K562 (cell line): ENCODE measurements at regions not wholly inside any gene's neighbourhood (a gene's known extent, or its start where the extent isn't known, plus 50 kb on each side); places are given as distances from the start of the nearest gene placed in this dataset.

Experiments used
- ATAC-seq: fragments of 200-7000 bp; cut with Tn5 transposase; 3 replicates; pipeline ENCODE4 v1.9.1; 2020; ENCODE audit warnings: moderate library complexity
- BruUV-seq: library from RNA; stranded (reverse); fragments of 400-500 nt; replicated peaks from 2 replicates; lab custom pipeline; 2021; lab: Mats Ljungman, UMichigan
- CTCF ChIA-PET: fragments of 300-600 bp; formaldehyde crosslinking; extraction: SDS; loops from one replicate; lab custom pipeline; 2021; ENCODE audit warnings: low intra/inter-chr PET ratio; lab: Yijun Ruan, JAX
- POLR2A ChIA-PET: fragments of 300-600, 350-650 bp; sonication (Branson Sonifier 250); formaldehyde crosslinking; extraction: SDS; loops from one replicate; lab custom pipeline; 2021; ENCODE audit warnings: antibody characterized with exemption, inconsistent platforms; lab: Yijun Ruan, JAX
- DNase-seq, 4 experiments: peaks; one replicate each; pipeline versions ENCODE4 v3.0.0 to v3.0.0-alpha.2; 2011 to 2018; ENCODE audit warnings: low spot score in 3 of 4, mixed read lengths in 3 of 4; ENCODE audit errors: extremely low read depth in 1 of 4
- FAIRE-seq: peaks from 2 replicates; lab custom pipeline; 2011; peaks lifted over from hg19 to GRCh38; lab: Jason Lieb, UNC
- H2AFZ ChIP-seq: 2 replicates; pipeline ENCODE4 v1.6.0; 2011; ENCODE audit warnings: low read depth, low read length, control low read depth, inconsistent platforms
- H3K27ac ChIP-seq: fragments of 200-600 bp; 3 replicates; pipeline ENCODE4 v1.8.0; 2011; ENCODE audit warnings: low read depth, mild to moderate bottlenecking, control low read depth, inconsistent platforms, low read length, moderate library complexity, mixed read lengths; ENCODE audit errors: extremely low read depth
- H3K27me3 ChIP-seq, 2 experiments: fragments of 300-600 bp in 1 of 2; 2 replicates in 1 of 2; 3 replicates in 1 of 2; pipeline versions ENCODE4 v1.6.0 to v1.8.0; 2011; ENCODE audit warnings: inconsistent platforms in 2 of 2, low read length in 2 of 2, mild to moderate bottlenecking in 1 of 2, mixed read lengths in 1 of 2, moderate library complexity in 1 of 2; ENCODE audit not compliant: control insufficient read depth in 2 of 2, insufficient read depth in 2 of 2
- H3K36me3 ChIP-seq: fragments of 300-600 bp; 3 replicates; pipeline ENCODE4 v1.8.0; 2011; ENCODE audit warnings: mild to moderate bottlenecking, low read length, inconsistent platforms; ENCODE audit not compliant: control insufficient read depth, insufficient read depth
- H3K4me1 ChIP-seq, 2 experiments: fragments of 200-600 bp in 1 of 2; replicated peaks in 1 of 2; 2 replicates in 1 of 2; 3 replicates in 1 of 2; pipeline versions ENCODE4 v1.5.1 to v1.8.0; 2011; ENCODE audit warnings: inconsistent platforms in 2 of 2, low read length in 2 of 2, mild to moderate bottlenecking in 1 of 2, mixed read lengths in 1 of 2, moderate library complexity in 1 of 2; ENCODE audit not compliant: control insufficient read depth in 2 of 2, insufficient read depth in 2 of 2
- H3K4me2 ChIP-seq: 2 replicates; pipeline ENCODE4 v1.6.1; 2011; ENCODE audit warnings: low read length, control low read depth, inconsistent platforms, mixed read lengths; ENCODE audit not compliant: insufficient read depth
- H3K4me3 ChIP-seq: fragments of 200-600 bp; sonication (generic), shearing (Covaris generic); 2 replicates; pipeline ENCODE4 v1.5.1; 2016; ENCODE audit warnings: control low read depth, inconsistent platforms
- H3K79me2 ChIP-seq: fragments of 200-600 bp; 3 replicates; pipeline ENCODE4 v1.8.0; 2011; ENCODE audit warnings: low read length, inconsistent platforms; ENCODE audit not compliant: control insufficient read depth, insufficient read depth
- H3K9ac ChIP-seq, 2 experiments: 2 replicates each; pipeline versions ENCODE4 v1.6.0 to v1.6.1; 2011; ENCODE audit warnings: low read depth in 2 of 2, low read length in 2 of 2, control low read depth in 1 of 2, inconsistent platforms in 1 of 2, mild to moderate bottlenecking in 1 of 2, mixed read lengths in 1 of 2; ENCODE audit not compliant: insufficient read depth in 1 of 2
- H3K9me1 ChIP-seq: one replicate; pipeline ENCODE4 v1.6.0; 2011; ENCODE audit warnings: inconsistent platforms, mild to moderate bottlenecking, low read length, moderate library complexity; ENCODE audit not compliant: control insufficient read depth, insufficient read depth
- H3K9me3 ChIP-seq: replicated peaks from 2 replicates; pipeline ENCODE4 v1.5.1; 2011; ENCODE audit warnings: low read depth, low read length, inconsistent platforms; ENCODE audit not compliant: control insufficient read depth, insufficient read depth
- H4K20me1 ChIP-seq: replicated peaks from 2 replicates; pipeline ENCODE4 v1.6.1; 2011; ENCODE audit warnings: low read length, inconsistent platforms, mixed read lengths; ENCODE audit not compliant: control insufficient read depth, insufficient read depth
- ATF4 ChIP-seq: fragments of 450-650 bp; formaldehyde crosslinking; IDR thresholded peaks from 2 replicates; pipeline ENCODE4 v1.4.0; 2022; ENCODE audit warnings: mild to moderate bottlenecking, moderate library complexity
- ATF7 ChIP-seq: fragments of 450-650 bp; IDR thresholded peaks from 2 replicates; pipeline ENCODE4 v1.7.1; 2014; ENCODE audit warnings: mild to moderate bottlenecking, moderate library complexity
- CAMTA2 ChIP-seq: fragments of 250-450 bp; sonication (Bioruptor Pico); conservative IDR thresholded peaks from 2 replicates; pipeline ENCODE4 v1.5.1; 2022
- IRF9 ChIP-seq: fragments of 450-650 bp; IDR thresholded peaks from 2 replicates; pipeline ENCODE4 v1.6.1; 2016; ENCODE audit warnings: missing biosample characterization, missing genetic modification characterization
- KDM4B ChIP-seq, 2 experiments: fragments of 450-650 bp in 1 of 2; sonication (generic) in 1 of 2; IDR thresholded peaks; 2 replicates each; pipeline ENCODE4 v1.6.1; 2016 to 2017; ENCODE audit warnings: borderline replicate concordance in 2 of 2, antibody characterized with exemption in 1 of 2, low read depth in 1 of 2, mild to moderate bottlenecking in 1 of 2
- MAX ChIP-seq: sonication (generic); formaldehyde crosslinking; IDR thresholded peaks from 2 replicates; pipeline ENCODE4 v1.9.0; 2022; ENCODE audit warnings: mild to moderate bottlenecking, missing genetic modification reagents
- MEF2D ChIP-seq: conservative IDR thresholded peaks from 2 replicates; pipeline ENCODE4 v1.6.1; 2016; ENCODE audit warnings: low read depth, missing genetic modification characterization, missing compliant biosample characterization
- MYNN ChIP-seq, 2 experiments: sonication (generic); formaldehyde crosslinking in 1 of 2; IDR thresholded peaks; 2 replicates each; pipeline versions ENCODE4 v1.5.0 to v1.6.1; 2016 to 2020; ENCODE audit warnings: antibody characterized with exemption in 1 of 2, missing genetic modification reagents in 1 of 2
- NCOR1 ChIP-seq: fragments of 450-650 bp; IDR thresholded peaks from 2 replicates; pipeline ENCODE4 v1.6.1; 2016; ENCODE audit warnings: mild to moderate bottlenecking, moderate library complexity
- NEUROD1 ChIP-seq: fragments of 150-350 bp; IDR thresholded peaks from 2 replicates; pipeline ENCODE4 v1.6.1; 2014; ENCODE audit warnings: borderline replicate concordance, low read length, low read depth; ENCODE audit not compliant: partially characterized antibody
- NFATC3 ChIP-seq: fragments of 450-650 bp; IDR thresholded peaks from 2 replicates; pipeline ENCODE4 v1.6.1; 2017; ENCODE audit warnings: mild to moderate bottlenecking
- RB1 ChIP-seq: fragments of 450-650 bp; IDR thresholded peaks from 2 replicates; pipeline ENCODE4 v1.6.1; 2017; ENCODE audit warnings: low read depth, mild to moderate bottlenecking
- SMARCA4 ChIP-seq: fragments of 450-650 bp; IDR thresholded peaks from 2 replicates; pipeline ENCODE4 v1.6.1; 2016
- STAT5B ChIP-seq: fragments of 250-450 bp; sonication (Bioruptor Pico); IDR thresholded peaks from 2 replicates; pipeline ENCODE4 v1.8.0; 2021; ENCODE audit warnings: mild to moderate bottlenecking, inconsistent platforms
- TCF3 ChIP-seq: sonication (generic); formaldehyde crosslinking; IDR thresholded peaks from 2 replicates; pipeline ENCODE4 v1.4.0; 2020; ENCODE audit warnings: mild to moderate bottlenecking, missing genetic modification reagents
- ZFP91 ChIP-seq: sonication (generic); formaldehyde crosslinking; IDR thresholded peaks from 2 replicates; pipeline ENCODE4 v1.8.0; 2022; ENCODE audit warnings: mild to moderate bottlenecking, missing genetic modification reagents
- ZNF644 ChIP-seq: fragments of 200-800 bp; sonication (Bioruptor generic); IDR thresholded peaks from 2 replicates; pipeline ENCODE4 v1.6.1; 2016; ENCODE audit warnings: low read depth, missing genetic modification characterization, missing compliant biosample characterization
- ZNF764 ChIP-seq: fragments of 250-450 bp; sonication (Bioruptor Pico); IDR thresholded peaks from 2 replicates; pipeline ENCODE4 v1.4.0; 2020; ENCODE audit warnings: low read depth, mild to moderate bottlenecking, moderate library complexity
- ZNF785 ChIP-seq: fragments of 250-450 bp; sonication (Bioruptor Pico); IDR thresholded peaks from 2 replicates; pipeline ENCODE4 v1.4.0; 2020; ENCODE audit warnings: mild to moderate bottlenecking
- WGBS: fragments of 100-300 bp; shearing (Covaris generic); methylation state at CpG from one replicate; pipeline ENCODE4 v1.1.6; 2016; ENCODE audit warnings: low coverage, mixed read lengths; ENCODE audit not compliant: insufficient coverage; ENCODE audit errors: missing lambda C conversion rate; 5-methylcytosine and 5-hydroxymethylcytosine counted together
- in situ Hi-C: fragments of 300-500 bp; cut with MboI; formaldehyde crosslinking; loops from 4 replicates; pipeline ENCODE4 v1.15.0; 2018; ENCODE audit warnings: inconsistent platforms, mixed read lengths
- intact Hi-C: fragments of 100-400 bp; cut with micrococcal nuclease; formaldehyde crosslinking; loops from 2 replicates; pipeline ENCODE4 v1.14.2; 2022

GRCh38 chr4:81732980-81733379 is 261.3 kb upstream of the RASGEF1B start (continued):
- TF ChIP-seq IRF9 (no peak), ZNF644 (tag) (no peak), ZNF785 (CRISPR knock-in tag) (no peak), NFATC3 (no peak), KDM4B (IDR thresholded peaks at IDR 0.05; ENCODE audit: borderline replicate concordance in 2 of 2, low read depth in 1 of 2) (no peak), MAX (CRISPR knock-in tag) (no peak), ZNF764 (no peak)
- TF ChIP-seq, all 486 proteins: peak for 0

- Histone ChIP-seq H3K4me2 (peak overlapping the region; percentile 14; the same call in 1 of the 2 replicates), H2AFZ (no peak overlapping the region), H3K36me3 (no peaks in the 10 kb centered on the region), H3K9ac (peak overlapping the region in 1 of 2 experiments; percentile 73; a peak in 1 of 4 replicates), H4K20me1 (no peaks in the 10 kb centered on the region), H3K79me2 (no peaks in the 10 kb centered on the region), H3K9me1 (no peaks in the 10 kb centered on the region), H3K4me3 (no peak overlapping the region), H3K4me1 (peaks cover 0 to 8% of the 10 kb centered on the region in 2 experiments; a peak in 2 of 5 replicates), H3K27me3 (peaks cover 8 to 10% of the 10 kb centered on the region in 2 experiments; a peak in 3 of 5 replicates), H3K9me3 (no peaks in the 10 kb centered on the region), H3K27ac (no peak overlapping the region)
- FAIRE-seq: peak; percentile 83
- CTCF ChIA-PET: no interaction called here
- in situ Hi-C loops: no loop called here
- peak in 3 of 4 experiments; percentile 23 to 75 (median 48) for DNase-seq
- peak; percentile 94 for ATAC-seq
- no TSS peak for BruUV-seq
- WGBS: 6% methylated on average over 2 of the region's 2 CpGs
- POLR2A ChIA-PET: no interaction called here
- intact Hi-C loops: no loop called here
- TF ChIP-seq STAT5B (CRISPR knock-in tag) (no peak), KDM4B (IDR thresholded peaks at IDR 0.05; ENCODE audit: borderline replicate concordance in 2 of 2, low read depth in 1 of 2) (no peak), ATF4 (CRISPR knock-in tag) (no peak), MYNN (IDR thresholded peaks at IDR 0.05) (peak; percentile 99), MYNN (CRISPR knock-in tag; IDR thresholded peaks at IDR 0.05) (no peak), RB1 (peak; percentile 52; the same call in 1 of the 2 replicates), SMARCA4 (peak; percentile 74), ZFP91 (CRISPR knock-in tag) (no peak), TCF3 (CRISPR knock-in tag) (peak; percentile 22; the same call in 1 of the 2 replicates), NEUROD1 (peak; percentile 18), MEF2D (tag) (no peak), CAMTA2 (no peak), ATF7 (peak; percentile 95), NCOR1 (peak; percentile 52)
These were observed 253.2 kb upstream of the RASGEF1B start for GRCh38 chr4:81724925-81725329.
